Left kidney (tissue), 1 donor: ENCODE measurements at regions not wholly inside any gene's neighbourhood (a gene's known extent, or its start where the extent isn't known, plus 50 kb on each side); places are given as distances from the start of the nearest gene placed in this dataset.

Source experiments
- DNase-seq: peaks from one replicate; pipeline ENCODE4 v3.0.0-alpha.2; 2013

DNA sequence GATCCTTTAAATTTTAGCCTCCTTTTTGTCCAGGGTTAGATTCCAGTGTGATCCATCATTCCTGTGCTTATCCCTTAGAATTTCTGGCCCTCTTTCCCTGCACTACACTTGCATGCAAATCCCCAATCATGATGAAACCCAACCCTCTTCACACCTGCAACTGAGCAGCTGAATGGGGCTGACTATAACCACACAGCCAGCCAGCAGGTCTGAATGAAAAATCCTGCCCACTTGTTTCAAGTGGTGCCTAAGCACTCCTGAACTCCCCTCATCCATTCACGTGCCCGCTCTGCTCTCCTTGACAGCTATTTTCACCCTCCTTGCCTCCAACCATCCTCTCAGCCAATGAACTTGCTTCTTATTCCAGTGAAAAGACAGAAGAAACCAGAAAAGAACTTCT lies 80.5 kb upstream of the AFF3 start:
- no peak for DNase-seq

DNA sequence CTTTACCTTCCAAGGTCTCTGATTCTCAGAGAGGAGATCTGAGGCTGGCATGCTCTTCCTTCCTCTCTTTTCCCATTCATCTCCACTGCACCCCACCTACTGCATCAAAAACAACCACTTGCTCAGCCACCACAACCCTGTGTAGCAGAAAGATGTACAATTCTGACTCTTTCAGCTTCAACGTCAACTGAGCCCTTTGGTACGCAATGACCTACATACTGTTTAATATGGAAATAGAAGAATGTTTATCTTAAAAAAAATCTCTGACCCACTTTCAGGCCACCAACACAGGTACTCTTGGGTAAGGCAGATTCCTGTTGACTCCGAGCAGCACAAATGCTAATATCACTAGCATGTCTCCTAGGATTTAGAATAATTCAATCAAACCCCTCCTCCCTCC lies 76.2 kb upstream of the AFF3 start:
- no peak for DNase-seq

GRCh38 chr2:100217323-100217722 lies 74.9 kb upstream of the AFF3 start:
- DNase-seq = no peak

DNA sequence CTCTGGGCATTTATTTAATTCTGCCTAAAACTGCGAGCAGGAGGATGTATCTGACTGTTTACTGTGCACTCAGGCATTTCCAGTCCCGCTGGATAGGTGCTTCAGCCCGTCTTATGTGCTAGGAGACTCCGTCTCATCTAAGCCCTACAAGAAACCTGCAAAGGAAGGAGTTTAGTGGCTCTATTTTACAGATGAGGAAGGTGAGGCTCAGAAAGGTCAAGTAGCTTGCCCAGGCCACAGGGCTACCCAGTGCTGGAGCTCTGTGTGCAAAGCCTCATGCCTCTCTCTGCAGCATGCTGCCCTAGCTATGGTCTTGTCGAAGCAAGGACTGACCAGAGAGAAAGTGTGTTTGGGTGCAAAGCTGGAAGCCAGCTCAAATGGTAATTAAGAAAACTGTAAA lies 73.6 kb upstream of the AFF3 start:
- DNase-seq = no peak

GRCh38 chr2:100215371-100215770 lies 73.0 kb upstream of the AFF3 start:
- no peak for DNase-seq

DNA sequence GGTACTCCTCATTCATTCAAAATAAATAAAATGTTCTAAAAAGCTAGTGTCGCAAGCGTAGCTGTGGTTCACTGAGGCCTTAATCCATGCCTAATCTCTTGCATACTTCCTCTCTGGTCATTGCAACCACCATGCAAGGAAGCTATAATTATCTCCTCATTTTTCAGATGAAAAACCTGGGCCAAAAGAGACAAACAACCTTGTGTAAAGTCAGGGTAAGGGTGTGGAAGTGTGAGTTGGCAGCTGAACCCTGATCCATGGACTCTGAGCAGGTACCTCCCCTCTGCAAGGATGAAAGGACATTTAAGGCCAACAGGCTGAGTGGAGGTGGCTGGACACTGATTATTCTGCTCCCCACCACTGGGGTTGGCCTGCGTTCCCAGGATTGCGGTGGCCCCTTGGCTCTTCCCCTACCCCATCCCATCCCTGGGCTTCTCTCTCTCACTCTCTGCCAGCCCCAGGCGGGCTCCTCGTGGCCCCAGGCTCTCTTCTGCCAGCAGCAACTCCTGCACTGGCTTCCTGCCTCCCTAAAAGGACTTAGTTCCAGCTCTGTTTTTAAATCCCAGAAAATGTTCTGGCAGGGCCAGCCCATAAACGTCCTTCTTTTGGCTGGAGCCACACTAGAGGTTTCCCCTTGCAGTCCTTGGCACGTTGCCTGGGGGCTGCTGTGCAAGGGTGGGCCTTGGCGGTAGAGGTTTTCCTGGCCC lies 72.0 kb upstream of the AFF3 start:
- DNase-seq = no peak

- DNase-seq = no peak
Observed at GRCh38 chr2:100213595-100213994, 71.2 kb upstream of the AFF3 start.

DNA sequence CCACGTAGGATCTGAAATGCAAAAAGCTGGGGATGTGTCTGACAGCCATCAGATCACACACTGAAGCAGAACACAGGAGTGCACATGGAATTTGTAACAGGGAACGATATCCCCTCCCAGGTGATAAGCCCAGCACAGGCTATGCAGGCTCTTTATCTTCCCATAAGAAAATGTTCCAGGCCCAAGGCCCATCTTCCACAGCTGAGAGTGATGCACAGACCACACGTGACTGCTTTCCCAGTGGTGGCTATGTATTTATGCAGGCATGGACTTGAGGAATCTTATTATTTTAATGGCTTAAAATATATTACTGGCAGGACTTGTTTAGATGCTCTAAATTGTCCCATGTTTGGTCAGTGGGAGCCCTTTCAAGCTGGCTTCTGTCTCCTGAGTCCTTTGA lies 70.5 kb upstream of the AFF3 start:
- DNase-seq = no peak

DNA sequence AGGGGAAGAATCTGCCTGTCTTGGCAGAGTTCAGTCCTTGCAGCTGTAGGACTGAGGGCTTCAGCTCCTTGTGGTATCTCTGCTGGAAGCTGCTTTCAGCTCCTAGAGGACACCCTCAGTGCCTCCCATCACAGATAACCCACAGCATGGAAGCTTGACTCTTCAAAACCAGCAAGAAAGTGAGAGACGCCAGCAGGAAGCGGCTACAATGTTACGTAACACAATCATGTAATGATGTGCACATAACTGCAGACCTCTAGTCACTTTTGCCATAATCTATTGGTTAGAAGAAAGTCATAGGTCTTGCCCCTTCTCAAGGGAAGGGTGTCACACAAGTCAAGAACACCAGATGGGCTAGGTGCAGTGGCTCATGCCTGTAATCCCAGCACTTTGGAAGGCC lies 69.1 kb upstream of the AFF3 start:
- no peak for DNase-seq

GRCh38 chr2:100208141-100208770 lies 65.9 kb upstream of the AFF3 start:
- DNase-seq = no peak

- DNase-seq = no peak
Observed at GRCh38 chr2:100207411-100207885, 65.1 kb upstream of the AFF3 start.

DNA sequence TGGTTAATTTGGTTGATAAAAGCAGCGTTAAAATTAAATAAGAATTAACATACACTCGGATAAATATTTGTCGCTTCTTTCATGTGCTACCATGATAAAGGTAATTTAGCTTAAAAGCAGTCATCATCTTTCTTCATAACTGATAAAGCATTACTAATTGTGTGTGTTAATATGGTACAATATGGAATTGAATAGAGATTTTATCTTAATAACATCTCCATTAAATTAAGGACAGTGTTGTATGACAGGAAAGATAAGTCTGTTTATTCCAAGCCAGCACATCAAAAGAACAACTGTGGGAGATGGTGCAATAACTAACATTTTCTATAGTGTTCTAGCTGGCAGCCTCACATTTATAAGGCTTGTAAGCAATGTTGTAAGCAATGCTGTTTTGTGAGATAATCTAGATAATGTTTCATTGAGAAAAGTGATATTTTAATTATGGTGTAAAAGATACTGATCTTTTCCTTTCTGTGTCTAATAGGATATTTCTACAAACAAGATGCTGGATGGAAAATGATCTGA lies 64.4 kb upstream of the AFF3 start:
- DNase-seq = no peak

- no peak for DNase-seq
Observed at GRCh38 chr2:100205174-100205573, 62.8 kb upstream of the AFF3 start.

GRCh38 chr2:100202567-100202966 lies 60.2 kb upstream of the AFF3 start:
- DNase-seq = no peak

- no peak for DNase-seq
Observed at GRCh38 chr2:100200985-100201384, 58.6 kb upstream of the AFF3 start.

DNA sequence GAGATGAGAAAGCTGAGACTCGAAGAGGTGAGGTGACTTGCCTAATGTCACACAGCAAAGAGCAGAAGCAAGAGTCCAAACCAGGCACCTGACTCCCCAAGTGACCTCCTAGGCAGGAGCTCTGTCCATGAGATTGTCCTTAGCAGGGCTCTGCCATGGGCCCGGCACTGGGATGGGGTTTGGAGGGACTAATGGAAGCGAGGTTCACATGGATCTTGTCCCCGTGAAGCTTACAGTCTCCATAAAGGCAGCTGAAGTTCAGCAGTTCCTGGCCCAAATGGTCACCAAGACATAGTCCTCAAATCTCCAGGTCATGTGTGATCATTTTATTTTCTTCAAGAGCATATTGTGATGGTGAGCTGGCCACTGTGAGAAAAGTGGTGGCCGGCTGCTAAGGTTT lies 57.0 kb upstream of the AFF3 start:
- no peak for DNase-seq

DNA sequence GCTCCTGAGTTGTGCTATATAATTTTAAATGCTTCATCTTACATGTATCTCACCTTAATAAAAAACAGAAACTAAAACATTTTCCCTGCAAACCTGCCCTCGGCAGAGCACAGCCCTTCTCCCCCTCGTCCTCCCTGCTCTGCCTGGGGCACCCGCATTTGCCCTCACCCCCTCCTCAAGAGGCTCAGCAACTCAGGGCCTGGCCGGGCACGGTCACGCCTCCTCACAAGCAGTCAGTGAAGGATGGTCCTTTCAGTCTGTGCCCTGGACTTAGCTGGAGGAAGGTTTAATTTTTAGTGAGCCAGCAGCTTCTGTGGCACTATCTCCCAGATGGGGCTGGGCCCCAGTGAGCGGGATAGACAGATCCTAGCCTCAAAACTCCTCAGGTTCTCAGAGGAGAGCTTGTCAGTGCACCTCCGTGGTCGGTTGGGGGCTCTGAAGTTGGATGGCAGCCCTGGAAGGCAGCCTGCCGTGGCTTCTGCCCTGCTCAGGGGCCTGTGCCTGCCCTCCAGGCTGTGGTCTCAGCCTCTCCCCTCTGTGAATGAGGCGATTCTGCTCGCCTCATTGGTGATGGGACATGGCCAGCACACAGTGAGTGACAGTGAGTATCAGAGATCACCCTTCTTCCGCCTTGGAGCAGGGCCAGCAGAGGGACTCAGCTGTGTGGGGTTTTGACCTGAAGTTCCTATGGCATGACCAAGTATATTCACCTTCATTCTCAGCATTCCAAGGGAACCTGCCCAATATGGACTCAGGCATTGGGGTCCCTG lies 56.3 kb upstream of the AFF3 start:
- DNase-seq = no peak

DNA sequence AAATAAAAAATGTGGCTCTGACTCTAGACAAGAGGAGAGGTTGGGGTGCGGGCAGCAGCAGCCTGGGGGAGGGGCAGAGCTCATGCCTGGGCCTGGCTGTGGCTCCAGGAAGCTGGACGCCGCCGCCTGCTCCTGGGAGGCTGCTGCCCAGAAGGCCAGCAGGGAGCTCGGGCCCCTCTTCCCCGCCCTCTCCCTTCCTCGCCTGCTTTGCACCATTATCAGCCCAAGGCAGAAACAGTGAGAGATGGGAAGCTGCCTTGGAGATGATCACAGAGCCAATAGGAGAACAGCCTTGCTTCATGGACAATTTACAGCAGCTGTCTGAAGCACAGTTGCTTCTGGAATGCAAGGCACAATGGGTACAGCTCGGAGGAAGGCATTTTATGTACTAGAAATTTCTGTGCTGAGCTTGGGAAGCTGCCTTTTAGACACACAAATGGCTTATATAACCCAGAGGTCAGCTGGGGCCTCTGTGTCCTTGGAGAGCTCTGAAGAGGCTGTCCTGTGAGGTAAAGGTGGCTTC lies 55.3 kb upstream of the AFF3 start:
- peak; percentile 46 for DNase-seq

DNA sequence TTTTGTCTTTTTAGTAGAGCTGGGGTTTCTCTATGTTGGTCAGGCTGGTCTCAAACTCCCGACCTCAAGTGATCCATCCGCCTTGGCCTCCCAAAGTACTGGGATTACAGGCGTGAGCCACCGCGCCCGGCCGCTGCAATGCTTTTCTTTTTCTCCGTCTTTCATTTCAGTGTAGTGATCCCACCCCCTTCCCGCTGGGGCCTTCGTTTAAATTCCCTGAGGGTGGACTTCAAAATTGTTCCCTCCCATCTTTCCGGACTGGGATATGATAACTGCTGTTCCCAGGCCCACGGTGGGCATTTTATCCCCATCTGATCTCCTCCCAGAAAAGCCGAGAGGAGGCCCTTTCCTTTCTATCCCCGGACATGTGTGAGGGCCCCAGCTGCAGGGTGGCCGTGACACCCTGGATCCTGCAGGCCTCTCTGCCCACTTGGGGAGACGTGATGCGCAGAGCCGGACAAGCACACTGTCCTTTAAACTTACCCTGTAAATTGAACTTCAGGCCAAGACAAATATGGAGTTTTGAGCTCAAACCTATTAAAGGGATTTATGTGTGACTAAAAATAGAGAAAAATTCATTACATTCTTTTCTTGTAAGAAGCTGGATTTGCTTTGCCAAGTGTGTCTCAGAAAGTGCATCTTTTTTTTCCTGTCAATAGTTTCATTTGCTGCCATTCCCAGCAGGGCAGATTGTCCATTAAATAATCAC lies 54.5 kb upstream of the AFF3 start:
- DNase-seq = peak; percentile 56

DNA sequence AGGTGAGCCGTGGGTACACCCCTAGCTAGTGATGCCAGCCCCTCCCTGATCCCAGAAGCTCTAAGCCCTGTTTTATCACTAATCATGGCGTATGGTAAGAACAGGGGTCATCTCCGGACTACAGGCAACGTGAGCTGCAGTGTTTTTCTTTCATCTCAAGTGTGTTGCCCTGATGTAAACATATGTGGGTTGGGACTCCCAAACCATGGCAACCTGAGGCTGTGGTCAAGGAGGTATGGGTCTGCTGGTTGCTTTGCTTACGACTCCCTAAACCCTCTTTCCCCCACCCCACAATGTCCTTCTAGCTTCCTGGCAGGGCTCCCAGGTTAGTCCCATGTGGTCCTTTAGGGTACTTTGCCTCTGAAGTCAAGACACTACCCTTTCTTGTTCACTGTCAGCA lies 53.6 kb upstream of the AFF3 start:
- no peak for DNase-seq

DNA sequence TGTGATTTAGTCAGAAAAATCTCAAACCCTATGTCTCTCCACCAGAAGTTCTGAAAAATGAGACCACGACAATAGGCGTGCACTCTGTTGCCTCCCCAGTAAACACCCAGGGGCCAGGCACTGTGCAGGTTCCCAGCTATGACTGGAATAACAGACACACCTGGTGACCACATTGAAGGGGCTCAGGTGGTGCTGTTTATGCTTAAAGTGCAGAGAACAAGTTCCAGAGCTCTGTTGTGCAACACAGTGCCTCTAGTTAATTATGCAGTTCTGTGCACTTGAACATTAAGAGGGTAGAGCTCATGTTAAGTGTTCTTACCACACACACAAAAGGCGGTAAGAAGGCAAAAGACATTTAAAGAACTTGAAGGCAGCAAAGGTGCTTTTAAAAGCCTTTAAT lies 52.6 kb upstream of the AFF3 start:
- no peak for DNase-seq

GRCh38 chr2:100193291-100193710 lies 50.9 kb upstream of the AFF3 start:
- DNase-seq = no peak
